Thoracic aorta (tissue), 2 donors: ENCODE measurements at regions not wholly inside any gene's neighbourhood (a gene's known extent, or its start where the extent isn't known, plus 50 kb on each side); places are given as distances from the start of the nearest gene placed in this dataset.

Source experiments
- ATAC-seq: fragments of 150-250 bp; one replicate; pipeline ENCODE4 v1.8.0; 2017; ENCODE audit warnings: low read depth; ENCODE audit not compliant: insufficient number of reproducible peaks, low FRiP score
- DNase-seq: peaks from one replicate; pipeline ENCODE4 v3.0.0-alpha.2; 2020; ENCODE audit warnings: low spot score
- H3K27ac ChIP-seq, 2 donors: fragments of 200-600 bp; sonication (generic); 1 replicate in 1 of 2; 2 replicates in 1 of 2; pipeline ENCODE4 v1.5.1; 2016; ENCODE audit warnings: mild to moderate bottlenecking in 2 of 2, moderate library complexity in 2 of 2
- H3K27me3 ChIP-seq: fragments of 200-600 bp; sonication (generic); replicated peaks from 2 replicates; pipeline ENCODE4 v1.6.0; 2016; ENCODE audit warnings: mild to moderate bottlenecking; ENCODE audit not compliant: insufficient read depth
- H3K36me3 ChIP-seq: fragments of 200-600 bp; sonication (generic); one replicate; pipeline ENCODE4 v1.5.1; 2016
- H3K4me1 ChIP-seq, 2 donors: fragments of 200-600 bp; sonication (generic); 1 replicate in 1 of 2; 2 replicates in 1 of 2; pipeline versions ENCODE4 v1.5.1 to v1.6.0; 2016; ENCODE audit warnings: low read depth in 2 of 2, mild to moderate bottlenecking in 1 of 2; ENCODE audit not compliant: control insufficient read depth in 1 of 2
- H3K4me3 ChIP-seq: fragments of 200-600 bp; sonication (generic); 2 replicates; pipeline ENCODE4 v1.5.1; 2016; ENCODE audit warnings: mild to moderate bottlenecking
- H3K9me3 ChIP-seq: fragments of 200-600 bp; sonication (generic); 2 replicates; pipeline ENCODE4 v1.5.1; 2016
- CTCF ChIP-seq: fragments of 200-600 bp; sonication (generic); IDR thresholded peaks from one replicate; pipeline ENCODE4 v1.5.1; 2019; ENCODE audit warnings: antibody characterized with exemption

GRCh38 chr1:218904416-218904815, 269.3 kb upstream of the LYPLAL1 start:
- no peak for TF ChIP-seq CTCF
- Histone ChIP-seq H3K36me3 (no peaks in the 10 kb centered on the region), H3K4me1 (no peaks in the 10 kb centered on the region), H3K27ac (no peak overlapping the region), H3K4me3 (no peak overlapping the region), H3K27me3 (no peaks in the 10 kb centered on the region), H3K9me3 (no peaks in the 10 kb centered on the region)
- no peak for ATAC-seq
- DNase-seq: no peak

DNA sequence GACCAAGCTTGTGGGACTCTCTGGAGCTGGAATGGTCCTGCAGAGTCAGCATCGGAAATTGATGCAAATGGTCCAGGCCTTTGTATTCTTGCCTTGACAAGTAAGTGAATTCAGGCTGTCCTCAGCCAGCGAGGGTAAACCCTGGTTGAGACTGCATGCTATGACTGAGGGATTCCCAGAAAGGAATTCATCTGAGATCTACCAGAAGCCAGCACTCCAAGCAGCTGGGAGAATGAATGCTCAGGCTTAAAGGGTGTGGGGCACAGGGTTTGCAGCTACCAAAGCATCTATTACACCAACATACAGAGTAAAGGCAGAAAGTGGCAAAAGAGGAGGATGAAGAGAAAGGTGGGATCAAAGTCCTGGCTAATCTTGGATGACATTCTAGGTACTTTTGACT, 257.0 kb upstream of the LYPLAL1 start:
- Histone ChIP-seq H3K4me1 (no peaks in the 10 kb centered on the region), H3K27me3 (no peaks in the 10 kb centered on the region), H3K9me3 (no peaks in the 10 kb centered on the region), H3K27ac (no peak overlapping the region), H3K36me3 (no peaks in the 10 kb centered on the region), H3K4me3 (no peak overlapping the region)
- no peak for TF ChIP-seq CTCF
- no peak for ATAC-seq
- DNase-seq: no peak

DNA sequence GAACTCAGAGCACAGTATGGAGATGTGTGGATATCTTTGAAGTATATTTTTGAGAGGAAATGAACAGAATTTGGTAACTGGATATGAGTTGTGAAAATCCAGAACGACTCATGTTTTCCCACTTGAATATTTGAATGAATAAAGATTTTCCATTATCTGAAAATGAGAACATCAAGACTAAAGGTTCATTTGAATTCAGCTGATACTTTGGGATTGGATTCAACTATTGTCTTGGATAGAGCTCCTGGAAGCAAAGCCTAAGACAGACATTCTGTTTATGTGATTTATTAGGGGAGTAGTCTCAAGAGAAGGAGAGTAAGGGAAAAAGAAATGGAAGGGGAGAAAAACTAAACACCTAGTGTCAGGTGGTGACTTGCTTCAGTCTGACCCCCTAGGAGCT, 256.0 kb upstream of the LYPLAL1 start:
- Histone ChIP-seq H3K4me3 (no peak overlapping the region), H3K36me3 (no peaks in the 10 kb centered on the region), H3K27ac (no peak overlapping the region), H3K27me3 (no peaks in the 10 kb centered on the region), H3K9me3 (no peaks in the 10 kb centered on the region), H3K4me1 (no peaks in the 10 kb centered on the region)
- no peak for ATAC-seq
- no peak for TF ChIP-seq CTCF
- no peak for DNase-seq

GRCh38 chr1:218925777-218926176, 247.9 kb upstream of the LYPLAL1 start:
- ATAC-seq: no peak
- TF ChIP-seq CTCF: no peak

DNA sequence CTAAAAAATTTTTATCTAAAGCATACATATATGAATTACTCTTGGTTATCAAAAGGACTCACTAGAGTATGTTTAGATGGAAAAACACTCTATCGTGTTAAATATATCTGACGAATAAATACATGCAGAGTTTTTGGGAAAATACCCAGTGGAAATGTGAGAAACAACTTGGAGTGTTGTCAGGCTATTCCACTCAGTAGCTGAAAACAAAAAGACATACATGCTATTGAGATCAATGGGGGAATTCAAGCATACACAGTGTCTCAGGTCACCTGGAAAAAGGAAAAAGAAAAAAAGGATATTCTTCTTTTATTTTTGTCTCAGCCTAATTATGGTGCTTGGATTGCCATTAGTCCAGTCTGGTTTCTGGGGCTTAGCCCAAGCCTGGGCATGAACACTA, 247.0 kb upstream of the LYPLAL1 start:
- no peak for ATAC-seq
- no peaks in the 10 kb centered on the region for H3K36me3 ChIP-seq

More at GRCh38 chr1:218925777-218926176, 247.9 kb upstream of the LYPLAL1 start:
- Histone ChIP-seq H3K36me3 (no peaks in the 10 kb centered on the region), H3K4me1 (no peaks in the 10 kb centered on the region), H3K4me3 (no peak overlapping the region), H3K27ac (no peak overlapping the region), H3K27me3 (no peaks in the 10 kb centered on the region), H3K9me3 (no peaks in the 10 kb centered on the region)
- DNase-seq: no peak

More for the DNA sequence above, 247.0 kb upstream of the LYPLAL1 start:
- Histone ChIP-seq H3K27me3 (no peaks in the 10 kb centered on the region), H3K4me3 (no peak overlapping the region), H3K9me3 (no peaks in the 10 kb centered on the region), H3K27ac (no peak overlapping the region), H3K4me1 (no peaks in the 10 kb centered on the region)
- no peak for TF ChIP-seq CTCF
- DNase-seq: no peak
